HG03354 (cell line): ENCODE measurements at regions not wholly inside any gene's neighbourhood (a gene's known extent, or its start where the extent isn't known, plus 50 kb on each side); places are given as distances from the start of the nearest gene placed in this dataset.

Source experiments
- ATAC-seq: cut with Tn5 transposase; IDR thresholded peaks from one replicate; pipeline ENCODE4 v1.9.1; 2021; ENCODE audit warnings: mild to moderate bottlenecking; ENCODE audit not compliant: unreplicated experiment, poor library complexity, severe bottlenecking

GRCh38 chr10:62893036-62893435, 76.9 kb upstream of the EGR2 start:
- ATAC-seq, result no peak

- no peak for ATAC-seq
Measured at GRCh38 chr10:62890395-62890794, 74.2 kb upstream of the EGR2 start.

- no peak for ATAC-seq
Measured at GRCh38 chr10:62887642-62888041, 71.5 kb upstream of the EGR2 start.

GRCh38 chr10:62885684-62886461, 69.7 kb upstream of the EGR2 start:
- ATAC-seq, result no peak

- no peak for ATAC-seq
Measured at GRCh38 chr10:62880162-62880561, 64.0 kb upstream of the EGR2 start.

- no peak for ATAC-seq
Measured at GRCh38 chr10:62873866-62874265, 57.7 kb upstream of the EGR2 start.

GRCh38 chr10:62870866-62871265, 54.7 kb upstream of the EGR2 start:
- ATAC-seq, result peak; percentile 78

- ATAC-seq, result no peak
Measured at GRCh38 chr10:62869958-62870357, 53.8 kb upstream of the EGR2 start.

- no peak for ATAC-seq
Measured at GRCh38 chr10:62866941-62867340, 50.8 kb upstream of the EGR2 start.

GRCh38 chr10:62866451-62866850, 50.3 kb upstream of the EGR2 start:
- no peak for ATAC-seq
